ENCODE measurements at regions not wholly inside any gene's neighbourhood (a gene's known extent, or its start where the extent isn't known, plus 50 kb on each side); places are given as distances from the start of the nearest gene placed in this dataset.

DNA sequence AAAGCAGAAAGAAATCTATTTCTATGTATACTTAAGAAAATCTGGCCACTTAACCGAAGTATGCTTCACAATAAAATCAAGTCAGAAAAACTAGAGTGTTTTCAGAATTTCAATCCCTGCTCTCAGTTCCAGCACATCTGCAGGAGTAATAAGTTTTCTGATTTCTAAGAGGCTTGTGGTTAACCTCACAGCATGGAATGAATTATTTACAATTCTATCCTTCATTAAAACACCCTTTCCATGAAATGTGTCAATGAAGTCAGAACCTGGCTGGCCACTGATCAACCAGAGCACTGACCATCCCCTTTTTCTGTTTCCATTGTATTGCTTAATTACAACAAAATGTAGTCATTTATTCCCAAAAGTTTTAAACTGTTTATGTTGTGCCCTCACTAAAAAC, 781.4 kb upstream of the INTU start:
- TF ChIP-seq, protein P1, sequence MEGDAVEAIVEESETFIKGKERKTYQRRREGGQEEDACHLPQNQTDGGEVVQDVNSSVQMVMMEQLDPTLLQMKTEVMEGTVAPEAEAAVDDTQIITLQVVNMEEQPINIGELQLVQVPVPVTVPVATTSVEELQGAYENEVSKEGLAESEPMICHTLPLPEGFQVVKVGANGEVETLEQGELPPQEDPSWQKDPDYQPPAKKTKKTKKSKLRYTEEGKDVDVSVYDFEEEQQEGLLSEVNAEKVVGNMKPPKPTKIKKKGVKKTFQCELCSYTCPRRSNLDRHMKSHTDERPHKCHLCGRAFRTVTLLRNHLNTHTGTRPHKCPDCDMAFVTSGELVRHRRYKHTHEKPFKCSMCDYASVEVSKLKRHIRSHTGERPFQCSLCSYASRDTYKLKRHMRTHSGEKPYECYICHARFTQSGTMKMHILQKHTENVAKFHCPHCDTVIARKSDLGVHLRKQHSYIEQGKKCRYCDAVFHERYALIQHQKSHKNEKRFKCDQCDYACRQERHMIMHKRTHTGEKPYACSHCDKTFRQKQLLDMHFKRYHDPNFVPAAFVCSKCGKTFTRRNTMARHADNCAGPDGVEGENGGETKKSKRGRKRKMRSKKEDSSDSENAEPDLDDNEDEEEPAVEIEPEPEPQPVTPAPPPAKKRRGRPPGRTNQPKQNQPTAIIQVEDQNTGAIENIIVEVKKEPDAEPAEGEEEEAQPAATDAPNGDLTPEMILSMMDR (IDR thresholded peaks at IDR 0.05), result no peak

DNA sequence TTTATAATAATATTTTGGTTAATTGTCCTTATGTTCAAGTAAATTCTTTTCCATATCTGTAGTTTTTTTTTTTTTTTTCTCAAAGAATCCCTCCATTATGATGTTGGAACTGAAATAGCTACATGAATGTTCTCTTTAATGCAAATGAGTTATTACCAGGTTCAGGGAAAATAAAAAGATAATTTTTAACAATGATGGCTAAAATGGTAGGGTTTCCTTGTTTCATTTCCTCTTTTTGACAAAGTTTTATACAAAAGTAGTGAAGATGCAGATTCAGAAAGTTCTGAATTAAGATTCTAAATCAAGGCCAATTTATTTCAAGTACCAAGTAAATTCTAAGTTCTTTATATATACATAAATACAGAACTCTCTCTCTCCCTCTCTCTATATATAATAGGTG, 779.0 kb upstream of the INTU start:
- TF ChIP-seq, protein P1 (IDR thresholded peaks at IDR 0.05), result no peak

DNA sequence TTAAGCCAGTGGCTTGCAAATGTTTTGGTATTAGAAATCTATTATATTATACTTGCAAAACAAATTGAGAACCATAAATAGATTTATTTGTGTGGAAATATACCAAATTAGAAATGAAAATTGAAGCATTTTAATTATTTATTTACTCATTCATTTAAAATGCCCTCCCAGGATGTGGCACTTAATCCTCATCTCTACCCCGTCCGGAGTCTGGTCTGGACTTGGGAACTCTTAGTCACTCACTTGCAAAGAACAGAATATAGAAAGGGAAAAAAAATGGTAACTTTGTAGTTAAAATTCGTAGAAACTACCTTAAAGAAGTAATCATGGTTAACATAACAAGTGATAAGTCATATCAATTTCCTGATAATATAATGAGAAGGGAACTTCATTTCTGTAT, 775.9 kb upstream of the INTU start:
- TF ChIP-seq, protein P1 (IDR thresholded peaks at IDR 0.05), result no peak

DNA sequence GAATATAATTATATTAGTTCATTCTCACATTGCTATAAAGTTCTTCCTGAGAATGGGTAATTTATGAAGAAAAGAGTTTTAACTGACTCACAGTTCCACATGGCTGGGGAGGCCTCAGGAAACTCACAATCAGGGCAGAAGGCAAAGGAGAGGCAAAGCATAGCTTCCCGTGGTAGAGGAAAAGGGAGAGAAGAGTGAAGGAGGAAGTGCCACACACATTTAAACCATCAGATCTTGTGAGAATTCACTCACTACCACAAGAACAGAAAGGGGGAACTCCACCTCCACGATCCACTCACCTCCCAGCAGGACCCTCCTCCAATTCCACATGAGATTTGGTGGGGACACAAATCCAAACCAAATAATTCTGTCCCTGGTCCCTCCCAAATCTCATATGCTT, 773.4 kb upstream of the INTU start:
- TF ChIP-seq, protein P1 (IDR thresholded peaks at IDR 0.05), result no peak

DNA sequence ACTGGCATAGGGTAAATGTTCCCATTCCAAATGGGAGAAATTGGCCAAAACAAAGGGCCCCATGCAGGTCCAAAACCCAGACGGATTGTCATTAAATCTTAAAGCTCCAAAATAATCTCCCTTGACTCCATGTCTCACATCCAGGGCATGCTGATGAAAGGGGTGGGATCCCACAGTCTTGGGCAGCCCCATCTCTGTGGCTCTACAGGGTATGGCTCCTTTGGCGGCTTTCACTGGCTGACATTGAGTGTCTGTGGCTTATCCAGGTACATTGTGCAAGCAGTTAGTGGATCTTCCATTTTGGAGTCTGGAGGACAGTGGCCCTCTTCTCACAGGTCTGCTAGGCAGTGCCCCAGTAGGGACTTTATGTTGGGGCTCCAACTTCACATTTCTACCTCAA, 772.9 kb upstream of the INTU start:
- TF ChIP-seq, protein P1 (IDR thresholded peaks at IDR 0.05), result no peak

DNA sequence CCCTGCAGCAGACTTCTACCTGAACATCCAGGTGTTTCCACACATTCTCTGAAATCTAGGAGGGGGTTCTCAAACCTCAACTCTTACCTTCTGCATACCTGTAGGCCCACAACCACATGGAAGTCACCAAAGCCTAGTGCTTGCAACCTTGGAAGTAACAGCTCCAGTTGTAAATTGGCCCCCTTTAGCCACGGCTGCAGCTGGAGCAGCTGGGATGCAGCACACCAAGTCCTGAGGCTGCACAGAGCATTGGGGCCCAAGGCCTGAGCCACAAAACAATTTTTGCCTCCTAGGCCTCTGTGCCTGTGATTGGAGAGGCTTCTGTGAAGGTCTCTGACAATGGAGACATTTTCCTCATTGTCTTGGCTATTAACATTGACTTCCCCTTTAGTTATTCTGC, 772.4 kb upstream of the INTU start:
- TF ChIP-seq, protein P1 (IDR thresholded peaks at IDR 0.05), result no peak

DNA sequence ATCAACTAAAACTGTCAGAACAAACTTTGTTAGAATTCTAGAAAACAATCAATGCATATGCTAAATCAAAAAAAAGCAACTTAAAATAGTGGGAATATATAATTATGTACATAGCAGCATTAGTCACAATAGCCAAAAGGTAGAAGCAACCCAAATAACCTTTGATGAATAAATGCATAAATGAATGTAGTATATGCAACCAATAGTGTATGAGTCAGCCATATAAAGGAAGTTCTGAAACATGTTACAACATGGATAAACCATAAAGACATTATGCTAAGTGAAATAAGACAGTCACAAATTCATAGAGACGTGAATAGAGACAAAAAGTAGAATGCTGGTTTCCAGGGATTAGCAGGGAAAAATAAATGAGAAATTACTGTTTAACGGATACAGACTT, 762.8 kb upstream of the INTU start:
- TF ChIP-seq, protein P1 (IDR thresholded peaks at IDR 0.05), result no peak

DNA sequence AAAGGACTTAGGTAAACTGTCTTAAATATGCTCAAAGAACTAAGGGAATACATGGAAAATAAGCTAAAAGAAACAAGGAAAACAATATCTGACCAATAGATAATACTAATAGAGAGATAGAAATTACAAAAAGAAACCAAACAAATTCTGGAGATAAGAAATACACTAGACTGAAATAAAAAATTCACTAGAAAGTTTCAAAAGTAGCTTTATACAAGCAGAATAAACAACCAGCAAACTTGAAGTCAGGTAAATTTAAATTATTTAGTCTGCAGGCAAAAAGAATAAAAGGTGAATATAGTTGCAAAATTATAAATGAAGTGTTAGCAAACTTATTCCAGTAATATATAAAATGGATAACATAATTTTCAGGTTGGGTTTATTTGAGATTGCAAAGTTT, 760.9 kb upstream of the INTU start:
- TF ChIP-seq, protein P1 (IDR thresholded peaks at IDR 0.05), result no peak
